IPS-18c (cell line): ENCODE measurements at regions not wholly inside any gene's neighbourhood (a gene's known extent, or its start where the extent isn't known, plus 50 kb on each side); places are given as distances from the start of the nearest gene placed in this dataset.
"Not testable (repeated sequence)": the region's sequence is repeated elsewhere in the genome, so short reads cannot be mapped to it uniquely, and the experiment has no call there.

ENCODE experiments used
- H3K4me3 ChIP-seq: 2 replicates; pipeline ENCODE4 v1.7.0; 2013; ENCODE audit warnings: low read depth, mild to moderate bottlenecking, low read length, moderate library complexity; ENCODE audit not compliant: insufficient read depth
- H3K9me3 ChIP-seq: one replicate; pipeline ENCODE4 v1.6.1; 2013; ENCODE audit warnings: mild to moderate bottlenecking, low read length, moderate library complexity; ENCODE audit not compliant: control insufficient read depth, insufficient read depth

DNA sequence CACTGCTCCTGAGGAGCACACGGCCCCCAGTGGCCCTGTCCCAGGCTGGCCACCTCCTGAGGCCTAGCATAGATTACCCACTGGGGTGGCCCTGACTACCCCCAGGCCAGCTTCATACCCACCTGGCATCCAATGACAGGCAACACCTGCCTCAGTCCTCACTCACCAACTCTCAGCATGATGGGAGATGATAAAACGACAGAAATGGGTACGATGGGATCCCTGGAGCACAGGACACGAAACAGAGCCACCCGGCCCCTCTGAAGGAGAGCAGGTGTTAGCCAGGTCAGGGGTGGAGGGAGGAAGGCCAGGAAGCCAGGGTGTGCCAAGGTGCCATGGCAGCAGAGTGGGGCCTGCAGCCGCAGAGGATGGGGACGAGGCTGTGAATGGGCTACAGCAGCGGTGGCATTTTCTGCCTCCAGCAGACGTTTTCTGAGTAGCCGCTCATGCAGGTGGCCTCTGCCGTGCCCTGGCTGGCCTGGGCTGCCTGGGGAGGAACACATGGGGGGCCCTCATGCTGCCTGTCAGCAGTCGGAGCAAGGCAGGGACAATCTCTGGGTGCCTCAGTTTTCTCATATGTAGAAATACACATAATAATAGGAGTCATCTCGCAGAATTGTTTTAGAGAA is 50.2 kb upstream of the FGF3 start:
- H3K4me3 ChIP-seq: no peak overlapping the region
- H3K9me3 ChIP-seq: peaks cover under 1% of the 10 kb centered on the region

DNA sequence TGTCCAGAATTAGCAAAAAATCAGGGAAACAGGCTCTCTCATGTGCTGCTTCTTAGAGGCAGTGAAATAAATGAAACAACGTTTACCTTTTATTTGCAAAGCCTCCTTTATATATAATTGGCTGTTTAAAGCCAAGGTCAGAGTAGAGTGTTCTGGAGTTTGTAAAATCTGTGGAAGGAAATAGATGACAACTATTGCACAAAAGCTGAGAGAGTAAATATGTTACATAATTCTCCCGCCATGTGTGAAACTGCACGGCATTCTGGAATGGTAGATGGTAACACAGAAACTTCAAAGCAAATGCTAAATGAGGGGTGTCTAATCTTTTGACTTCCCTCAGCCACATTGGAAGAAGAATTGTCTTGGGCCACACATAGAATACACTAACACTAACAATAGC is 51.5 kb upstream of the FGF3 start:
- Histone ChIP-seq H3K9me3 (no peaks in the 10 kb centered on the region), H3K4me3 (no peak overlapping the region)

DNA sequence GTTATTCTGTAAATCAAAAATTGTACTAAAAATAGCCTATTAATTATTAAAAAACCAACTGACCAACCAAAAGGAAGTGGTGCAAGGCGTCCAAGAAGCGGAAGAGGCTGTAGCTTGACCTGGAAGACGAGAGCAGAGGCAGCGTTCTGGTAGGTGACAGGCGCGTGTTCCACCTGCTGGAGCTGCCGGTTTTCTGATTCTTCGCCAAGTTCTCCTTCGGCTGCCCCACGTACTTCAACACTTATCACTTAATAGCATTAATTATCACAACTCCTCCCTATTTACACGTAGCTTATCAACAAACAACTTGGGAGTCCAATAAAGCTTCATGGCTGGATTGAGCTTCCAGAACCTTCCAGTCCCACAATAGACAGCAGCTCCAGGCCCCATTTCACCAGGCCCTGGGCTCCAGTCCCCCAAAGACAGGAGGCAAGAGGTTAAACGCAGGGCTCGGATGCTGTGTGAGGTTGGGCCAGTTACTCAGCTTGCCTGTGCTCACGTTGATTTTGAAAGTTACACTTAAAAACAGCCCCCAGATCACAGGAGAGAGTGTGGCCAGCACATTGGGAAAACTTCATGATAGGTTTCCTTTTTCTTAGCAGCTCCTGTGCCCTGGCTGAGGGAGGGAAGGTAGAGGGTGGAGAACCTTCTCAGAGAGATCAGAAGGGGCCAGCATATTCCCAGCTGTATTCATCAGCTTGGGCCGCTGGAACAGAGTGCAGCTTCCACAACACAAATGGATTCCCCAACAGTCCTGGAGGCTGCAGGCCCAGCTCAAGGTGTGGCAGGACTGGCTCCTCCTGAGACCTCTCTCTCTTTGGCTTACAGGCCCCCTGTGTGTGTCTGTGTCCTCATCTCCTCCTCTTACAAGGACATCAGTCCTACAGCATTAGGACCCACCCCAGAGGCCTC is 54.2 kb upstream of the FGF3 start:
- Histone ChIP-seq H3K4me3 (no peak overlapping the region), H3K9me3 (no peaks in the 10 kb centered on the region)

DNA sequence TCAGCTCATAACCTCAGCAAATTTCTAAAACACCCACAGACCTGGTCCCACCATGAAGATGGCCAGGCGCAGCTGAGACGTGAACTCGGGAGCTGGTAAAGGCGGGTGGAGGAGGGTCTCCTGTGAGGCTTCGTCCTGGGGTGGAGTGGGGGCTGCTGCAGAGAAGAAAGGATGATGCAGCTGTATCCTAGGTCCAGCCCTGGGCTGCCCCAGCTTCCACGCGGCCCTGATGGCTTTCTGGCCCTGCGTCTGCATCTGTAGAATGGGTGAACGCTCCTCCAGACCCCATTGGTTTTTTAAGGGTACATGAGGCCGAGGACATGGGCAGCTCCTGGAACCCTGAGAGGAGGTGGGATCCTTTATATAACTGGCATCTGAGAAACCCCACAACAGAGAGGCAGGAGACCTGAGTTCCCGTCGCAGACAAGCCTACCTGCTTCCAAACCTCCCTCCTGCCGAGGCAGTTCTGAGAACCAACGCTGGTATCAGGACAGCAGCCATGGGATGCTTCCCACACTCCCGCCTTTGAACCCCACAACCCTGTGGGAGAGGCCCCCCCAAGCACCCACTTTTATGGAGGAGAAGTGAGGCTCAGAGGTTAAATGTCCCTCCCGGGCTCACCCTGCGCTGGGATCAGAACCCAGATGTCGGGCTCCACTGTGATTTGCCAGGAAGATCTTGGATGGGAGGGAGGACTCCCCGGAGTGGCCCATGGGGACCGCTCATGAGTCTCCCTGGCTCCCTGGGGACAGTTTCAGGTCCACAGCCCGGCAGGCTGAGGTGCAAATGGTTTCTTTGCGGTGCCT is 55.2 kb upstream of the FGF3 start:
- Histone ChIP-seq H3K9me3 (peaks cover 2% of the 10 kb centered on the region), H3K4me3 (no peak overlapping the region)

DNA sequence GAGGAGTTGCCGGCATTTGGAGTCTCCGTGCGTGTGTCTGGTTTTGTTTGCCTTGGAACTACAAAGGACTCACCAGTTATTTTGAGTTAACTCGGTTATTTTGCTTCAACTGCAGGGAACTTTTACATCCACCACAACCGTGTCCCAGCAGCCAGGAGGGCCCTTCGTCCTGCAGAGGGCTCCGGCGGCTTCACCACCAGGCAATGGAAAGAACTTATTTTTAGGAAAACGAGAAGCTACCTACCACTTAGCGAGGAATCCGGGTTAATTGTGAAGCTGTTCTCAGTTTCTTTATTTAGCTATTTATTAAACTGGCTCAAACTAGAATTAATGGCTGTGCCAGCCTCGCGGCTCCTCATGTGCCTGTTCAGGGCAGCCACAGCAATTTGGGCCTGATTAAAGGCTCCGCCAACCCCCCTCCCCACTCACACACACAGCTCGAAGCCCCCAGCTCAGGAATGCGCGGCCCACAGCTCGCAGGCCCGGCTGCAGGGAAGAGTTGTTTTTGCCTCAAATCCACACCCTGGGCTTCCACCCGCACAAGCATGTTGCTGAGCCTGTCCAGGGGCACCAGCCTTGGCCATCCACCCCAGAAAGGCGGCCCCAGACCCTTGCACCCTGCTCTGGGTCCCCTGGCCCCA is 55.9 kb upstream of the FGF3 start:
- Histone ChIP-seq H3K9me3 (peaks cover 2% of the 10 kb centered on the region), H3K4me3 (no peak overlapping the region)

DNA sequence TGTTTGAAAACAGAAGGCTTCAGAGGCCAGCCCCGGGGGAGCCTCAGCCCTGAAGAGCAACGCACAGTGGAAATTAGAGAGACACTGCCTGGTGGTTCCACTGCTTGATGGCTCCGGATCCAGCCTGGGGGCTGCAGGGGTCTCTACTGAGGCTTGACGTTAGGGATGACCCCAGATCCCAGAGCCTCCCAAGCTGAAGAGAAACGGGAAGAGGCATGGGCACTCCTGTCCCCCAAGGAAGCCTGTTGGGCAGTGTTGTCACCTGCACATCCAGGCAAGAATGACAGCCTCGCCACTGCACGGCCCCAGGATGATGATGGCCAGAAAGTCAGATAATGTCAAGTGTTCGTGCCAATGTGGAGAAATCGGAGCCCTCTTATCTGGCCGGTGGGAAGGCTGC is 56.8 kb upstream of the FGF3 start:
- Histone ChIP-seq H3K4me3 (no peak overlapping the region), H3K9me3 (peaks cover 2% of the 10 kb centered on the region)

DNA sequence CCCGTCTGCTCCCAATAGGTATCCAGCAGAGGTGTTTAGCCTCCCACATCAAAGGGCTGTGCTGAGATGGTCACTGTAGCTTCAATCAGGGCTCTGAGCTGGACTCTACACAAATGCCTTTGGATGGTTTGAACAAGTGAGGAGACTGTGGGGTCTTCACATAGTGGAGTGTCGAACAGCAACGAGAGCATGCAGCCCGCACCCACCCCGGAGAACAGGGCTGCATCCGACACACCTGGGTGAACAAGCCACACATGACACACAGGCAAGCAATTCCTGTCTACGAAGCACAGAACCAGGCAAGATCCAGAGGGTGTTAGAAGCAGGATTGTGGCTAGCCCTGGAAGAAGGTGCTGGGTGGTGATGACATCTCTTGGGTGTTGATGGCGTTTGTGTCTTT is 58.0 kb upstream of the FGF3 start:
- Histone ChIP-seq H3K4me3 (no peak overlapping the region), H3K9me3 (peaks cover 2% of the 10 kb centered on the region)

DNA sequence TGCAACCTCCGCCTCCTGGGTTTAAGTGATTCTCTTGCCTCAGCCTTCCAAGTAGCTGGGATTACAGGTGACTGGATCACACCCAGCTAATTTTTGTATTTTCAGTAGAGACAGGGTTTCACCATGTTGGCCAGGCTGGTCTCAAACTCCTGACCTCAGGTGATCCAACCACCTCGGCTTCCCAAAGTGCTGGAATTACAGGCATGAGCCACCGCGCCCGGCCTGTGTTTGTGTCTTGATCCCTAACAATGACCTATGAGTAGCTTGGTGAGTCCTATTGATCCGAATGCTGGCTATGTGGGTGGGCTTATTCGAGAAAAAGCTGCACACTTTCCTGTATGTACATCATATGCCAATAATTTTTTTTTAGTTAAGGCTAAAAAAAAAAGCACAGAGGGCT is 58.5 kb upstream of the FGF3 start:
- not testable (repeated sequence) for H3K4me3 ChIP-seq, H3K9me3 ChIP-seq

DNA sequence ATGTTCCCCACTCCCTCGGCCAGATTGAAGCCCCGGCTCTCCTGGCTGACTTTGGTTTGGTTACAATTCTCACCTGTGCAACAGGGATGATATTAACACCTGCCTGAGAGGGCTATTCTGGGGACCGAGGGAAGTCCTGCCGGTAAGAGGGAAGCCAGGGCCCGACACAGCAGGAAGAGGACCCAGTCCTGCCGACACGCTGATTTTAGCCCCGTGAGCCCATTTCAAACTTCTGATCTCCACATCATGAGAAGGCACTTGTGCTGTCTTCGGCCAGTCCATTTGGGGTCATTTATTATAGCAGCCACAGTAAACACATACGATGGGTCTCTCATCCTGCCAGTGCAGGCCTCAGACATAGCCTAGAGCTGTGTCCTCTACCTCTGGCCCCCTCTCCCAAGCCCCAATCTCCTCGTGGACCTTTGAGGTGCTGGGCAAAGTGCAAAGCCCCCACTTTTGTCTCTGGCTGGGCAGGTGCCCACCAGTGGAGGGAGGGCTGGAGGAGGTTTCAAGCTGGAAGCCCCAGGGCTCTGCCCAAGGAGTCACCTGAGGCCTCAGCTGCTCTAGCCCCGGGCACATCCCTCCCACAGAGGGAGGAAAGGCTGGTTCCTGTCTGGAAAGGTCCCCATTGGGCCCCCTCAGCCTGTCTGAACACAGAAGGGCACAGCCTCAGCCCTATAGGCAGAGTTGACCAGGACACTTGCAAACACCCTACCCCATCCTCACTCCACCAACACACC is 59.1 kb upstream of the FGF3 start:
- peaks cover 2% of the 10 kb centered on the region for H3K9me3 ChIP-seq
- H3K4me3 ChIP-seq: no peak overlapping the region

DNA sequence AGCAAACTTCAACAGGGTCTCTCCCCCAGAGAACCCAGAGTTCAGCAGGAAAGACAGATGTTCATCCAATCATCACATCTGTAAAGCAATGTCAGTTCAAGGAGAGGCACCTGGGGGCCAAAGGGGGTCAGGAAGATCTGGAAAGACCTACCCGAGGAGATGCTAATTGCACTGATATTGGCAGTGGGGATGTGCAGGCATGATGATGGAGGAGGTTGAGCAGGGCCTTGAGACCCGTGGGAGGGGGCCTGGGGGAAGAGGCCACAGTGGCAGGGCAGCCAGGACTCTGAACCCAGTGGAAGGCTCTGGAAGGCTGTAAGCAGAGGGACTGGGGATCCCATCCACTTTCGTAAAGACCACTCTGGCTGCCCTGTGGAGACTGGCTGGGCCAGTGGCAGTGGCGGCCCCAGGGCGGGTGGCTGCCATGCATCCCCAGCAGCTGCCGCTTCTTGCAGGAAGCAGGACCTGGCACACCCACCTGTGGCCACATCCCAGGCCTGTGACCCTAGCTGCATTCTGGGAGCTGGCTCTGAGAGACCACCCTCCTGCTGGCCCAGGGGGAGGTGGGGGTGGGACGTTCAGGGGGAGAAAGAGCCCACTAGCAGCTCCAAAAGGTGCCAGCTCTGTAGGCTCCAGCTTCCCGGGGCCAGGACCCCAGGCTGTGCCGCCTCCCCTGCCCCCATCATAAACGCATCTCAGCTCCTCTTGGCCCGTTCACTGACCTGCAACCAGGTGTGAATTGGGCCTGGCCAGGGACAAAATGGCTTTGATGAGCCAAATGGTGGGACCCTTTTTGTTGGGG is 59.9 kb upstream of the FGF3 start:
- peaks cover 2% of the 10 kb centered on the region for H3K9me3 ChIP-seq

DNA sequence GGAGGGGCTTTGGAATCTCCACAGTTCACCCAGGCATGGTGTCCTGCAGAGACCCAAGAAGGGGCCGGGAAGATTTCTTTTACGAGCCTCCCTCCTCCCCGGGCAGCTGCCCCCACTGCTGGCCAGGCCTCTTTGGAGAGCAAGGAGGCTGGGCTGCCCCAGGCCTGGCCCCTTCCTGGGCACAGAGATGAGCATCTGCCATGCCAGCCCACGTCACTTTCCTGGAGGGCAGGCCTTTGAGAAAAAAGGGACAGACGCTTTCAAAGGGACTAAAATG is 60.5 kb upstream of the FGF3 start:
- Histone ChIP-seq H3K4me3 (no peak overlapping the region; the same call in 1 of the 2 replicates), H3K9me3 (peaks cover 2% of the 10 kb centered on the region)

More for the DNA sequence above, 59.9 kb upstream of the FGF3 start:
- no peak overlapping the region for H3K4me3 ChIP-seq

DNA sequence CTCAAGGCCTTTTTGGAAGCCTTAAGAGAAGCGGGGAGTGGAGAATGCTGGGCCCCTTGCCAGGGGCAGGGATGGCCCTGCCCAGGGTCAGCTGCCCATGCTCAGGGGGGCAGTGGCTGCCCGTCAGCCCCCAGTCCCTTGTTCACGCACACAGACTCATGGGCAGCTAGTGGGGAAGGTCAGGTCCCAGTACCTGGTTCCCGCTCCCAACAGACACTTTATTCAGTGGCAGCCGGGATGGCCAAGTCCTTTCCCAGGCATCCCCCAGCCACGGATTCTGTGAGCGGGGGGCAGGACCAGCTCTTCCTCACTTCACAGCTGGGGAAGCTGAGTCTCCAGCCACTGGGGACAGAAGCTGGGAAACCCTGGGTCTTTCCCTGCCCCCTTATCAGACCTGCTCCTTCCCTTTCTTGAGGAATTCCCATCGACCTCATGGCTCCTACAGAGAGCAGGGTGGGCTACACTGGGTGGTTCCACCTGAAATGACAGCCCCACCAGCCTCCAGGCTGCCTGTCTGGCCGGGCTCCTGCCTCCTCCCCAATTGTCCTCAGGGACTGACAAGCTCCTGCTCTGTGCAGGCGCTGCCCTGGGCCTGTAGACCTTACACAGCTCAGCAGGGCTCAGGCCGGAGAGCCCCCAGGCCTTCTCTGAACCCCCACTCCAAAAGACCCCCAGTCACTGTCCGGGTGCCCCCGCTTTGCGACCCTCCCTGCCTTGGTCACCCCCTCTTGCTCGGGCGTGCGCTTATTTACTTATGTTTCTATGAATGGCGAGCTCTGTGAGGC is 61.0 kb upstream of the FGF3 start:
- Histone ChIP-seq H3K9me3 (peaks cover 2% of the 10 kb centered on the region), H3K4me3 (no peak overlapping the region)

DNA sequence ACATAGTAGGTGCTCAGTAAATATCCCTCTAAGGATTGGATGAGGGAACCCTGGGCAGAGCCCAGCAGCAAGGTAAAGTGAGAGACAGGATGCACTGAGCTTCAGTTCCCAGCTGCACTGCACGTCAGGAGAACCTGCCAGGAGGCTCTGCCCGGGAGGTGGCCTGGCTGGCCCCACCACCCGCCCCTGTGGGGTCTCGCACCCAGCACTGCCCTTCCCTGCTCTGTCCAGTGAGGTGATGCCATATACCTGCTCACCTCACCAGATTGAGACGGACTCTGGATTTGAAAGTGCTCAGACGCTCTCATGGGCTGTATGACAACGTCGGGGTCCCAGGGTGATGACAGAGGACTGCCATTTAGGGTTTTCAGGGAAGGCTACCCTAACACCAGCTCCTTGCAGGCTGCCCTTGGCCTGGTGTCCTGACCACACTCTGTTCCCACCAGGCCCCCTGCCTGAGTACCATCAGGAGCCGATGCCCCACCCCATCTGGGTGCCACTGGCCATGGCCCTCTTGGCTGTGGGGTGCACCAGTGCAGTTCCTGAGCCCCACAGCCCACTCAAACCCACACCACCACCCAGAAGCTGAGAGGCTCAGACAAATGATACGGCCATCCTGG is 61.7 kb upstream of the FGF3 start:
- Histone ChIP-seq H3K9me3 (peaks cover 2% of the 10 kb centered on the region), H3K4me3 (no peak overlapping the region)

DNA sequence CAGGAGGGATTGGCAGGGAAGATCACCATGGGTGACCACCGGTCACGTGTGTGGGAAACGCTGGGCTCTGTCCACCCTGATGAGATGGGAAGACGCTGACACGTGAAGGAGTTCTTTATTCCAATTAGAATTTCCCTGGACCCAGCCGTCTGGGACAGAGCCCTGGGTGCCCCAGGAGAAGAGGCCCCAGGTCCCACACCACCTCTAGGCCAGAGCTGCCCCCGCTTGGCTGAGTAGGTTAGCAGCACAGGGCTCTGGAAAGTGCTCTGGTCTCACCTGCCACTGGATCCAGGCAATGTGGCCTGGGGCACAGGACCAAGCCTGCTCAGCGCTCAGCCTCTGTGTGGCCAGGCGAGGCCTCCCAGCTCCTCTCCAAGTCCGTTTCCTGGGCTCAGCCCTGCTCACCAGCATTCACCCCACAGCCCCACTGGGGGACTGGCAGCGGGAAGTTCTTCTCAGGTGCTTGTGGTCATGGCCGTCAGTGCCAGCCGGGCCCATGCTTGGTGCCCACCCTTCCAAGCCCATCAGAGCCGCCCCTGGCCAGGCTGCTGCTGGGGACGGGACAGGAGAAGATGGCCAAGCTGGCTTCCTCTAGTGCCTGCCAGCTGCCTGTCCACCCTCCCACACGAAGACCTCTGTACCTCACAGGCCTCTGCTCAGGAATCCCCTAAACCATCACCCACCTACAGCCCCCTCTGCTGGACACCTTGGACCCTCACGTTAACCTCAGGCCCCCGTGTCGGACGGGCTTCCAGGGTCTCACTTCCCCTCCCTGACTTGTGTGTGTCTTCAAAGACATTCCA is 62.5 kb upstream of the FGF3 start:
- Histone ChIP-seq H3K9me3 (peaks cover 2% of the 10 kb centered on the region), H3K4me3 (no peak overlapping the region)

DNA sequence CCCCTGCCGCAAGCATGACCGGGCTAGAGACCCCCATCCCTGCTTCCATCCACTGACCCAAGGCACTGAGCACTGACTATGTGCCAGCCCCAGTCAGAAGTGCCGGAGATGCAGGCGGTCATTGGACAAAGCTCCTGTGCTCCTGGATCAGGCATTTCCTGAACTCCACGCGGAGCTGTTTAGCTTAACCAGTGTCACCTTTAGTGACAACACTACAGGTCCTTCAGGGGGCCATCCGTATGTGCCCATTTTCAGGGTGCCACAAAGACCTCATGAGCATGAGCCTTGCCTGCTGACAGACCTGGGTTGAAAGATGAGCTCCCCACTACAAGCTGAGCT is 63.0 kb upstream of the FGF3 start:
- no peak overlapping the region for H3K4me3 ChIP-seq
- H3K9me3 ChIP-seq: peaks cover 2% of the 10 kb centered on the region
